ENCODE measurements at regions not wholly inside any gene's neighbourhood (a gene's known extent, or its start where the extent isn't known, plus 50 kb on each side); places are given as distances from the start of the nearest gene placed in this dataset.

DNA sequence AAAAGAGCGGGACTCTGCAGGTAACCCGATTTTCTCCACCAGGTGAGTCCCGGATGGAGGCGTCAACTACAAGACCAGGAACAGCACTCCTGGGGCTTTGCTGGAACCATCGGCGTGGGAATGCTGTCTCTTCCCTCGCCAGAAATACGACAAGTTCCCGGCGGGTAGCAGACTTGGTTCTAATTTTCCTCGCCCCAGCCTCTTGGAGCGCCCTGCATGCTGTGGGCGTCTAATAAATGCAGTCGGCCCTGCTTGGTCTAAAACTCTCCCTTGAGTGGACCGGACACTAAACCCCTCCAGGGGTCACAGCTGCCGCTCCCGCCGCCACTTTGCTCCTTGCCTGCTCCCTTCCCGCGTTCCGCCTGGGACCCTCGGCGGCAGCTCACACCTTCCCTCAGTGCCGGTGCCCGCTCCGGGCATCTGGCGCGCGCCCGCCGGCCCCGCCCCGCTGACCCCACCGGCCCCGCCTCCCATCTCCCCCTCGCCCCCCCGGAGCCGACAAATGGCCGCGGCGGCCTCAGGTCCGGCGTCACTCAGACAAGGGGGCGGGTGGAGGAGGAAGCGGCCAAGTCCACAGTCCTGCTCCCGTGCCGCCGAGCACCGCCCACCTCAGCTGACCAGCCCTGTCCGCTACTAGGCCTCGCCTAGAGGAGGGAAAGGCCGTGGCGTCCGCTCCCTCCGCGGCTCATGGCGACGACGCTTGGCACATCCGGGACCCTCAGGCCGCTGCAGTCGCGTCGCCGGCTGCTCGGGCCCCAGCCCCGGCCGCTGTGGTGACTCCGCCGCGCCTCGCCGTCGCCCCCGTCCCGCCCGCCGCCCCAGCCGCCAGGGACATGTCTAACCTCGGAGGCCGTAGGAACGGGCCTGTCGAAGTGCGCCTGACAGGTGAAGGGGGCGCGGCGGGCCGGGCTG lies 65.8 kb downstream of the KPNA2 start (continued):
- peak; percentile 96; the same call in 1 of the 2 replicates for TF ChIP-seq ZFP82 (CRISPR knock-in tag; IDR thresholded peaks at IDR 0.05; ENCODE audit: borderline replicate concordance)
- TF ChIP-seq, protein P1, sequence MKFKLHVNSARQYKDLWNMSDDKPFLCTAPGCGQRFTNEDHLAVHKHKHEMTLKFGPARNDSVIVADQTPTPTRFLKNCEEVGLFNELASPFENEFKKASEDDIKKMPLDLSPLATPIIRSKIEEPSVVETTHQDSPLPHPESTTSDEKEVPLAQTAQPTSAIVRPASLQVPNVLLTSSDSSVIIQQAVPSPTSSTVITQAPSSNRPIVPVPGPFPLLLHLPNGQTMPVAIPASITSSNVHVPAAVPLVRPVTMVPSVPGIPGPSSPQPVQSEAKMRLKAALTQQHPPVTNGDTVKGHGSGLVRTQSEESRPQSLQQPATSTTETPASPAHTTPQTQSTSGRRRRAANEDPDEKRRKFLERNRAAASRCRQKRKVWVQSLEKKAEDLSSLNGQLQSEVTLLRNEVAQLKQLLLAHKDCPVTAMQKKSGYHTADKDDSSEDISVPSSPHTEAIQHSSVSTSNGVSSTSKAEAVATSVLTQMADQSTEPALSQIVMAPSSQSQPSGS (CRISPR knock-in tag; IDR thresholded peaks at IDR 0.05), result peak; percentile 75
- peak; percentile 98 for TF ChIP-seq ZNF792 (CRISPR knock-in tag; IDR thresholded peaks at IDR 0.05)
- no peak for TF ChIP-seq U2AF1 (optimal IDR thresholded peaks at IDR 0.05; ENCODE audit: low read depth, low read length)
- no peak for TF ChIP-seq PHB2 (IDR thresholded peaks at IDR 0.05; ENCODE audit: partially characterized antibody)
- TF ChIP-seq, protein P2, sequence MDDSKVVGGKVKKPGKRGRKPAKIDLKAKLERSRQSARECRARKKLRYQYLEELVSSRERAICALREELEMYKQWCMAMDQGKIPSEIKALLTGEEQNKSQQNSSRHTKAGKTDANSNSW (CRISPR knock-in tag; IDR thresholded peaks at IDR 0.05; ENCODE audit: borderline replicate concordance), result peak; percentile 97; the same call in 1 of the 2 replicates
- TF ChIP-seq CC2D1A (CRISPR knock-in tag; IDR thresholded peaks at IDR 0.05), result no peak
- TF ChIP-seq, protein P3, sequence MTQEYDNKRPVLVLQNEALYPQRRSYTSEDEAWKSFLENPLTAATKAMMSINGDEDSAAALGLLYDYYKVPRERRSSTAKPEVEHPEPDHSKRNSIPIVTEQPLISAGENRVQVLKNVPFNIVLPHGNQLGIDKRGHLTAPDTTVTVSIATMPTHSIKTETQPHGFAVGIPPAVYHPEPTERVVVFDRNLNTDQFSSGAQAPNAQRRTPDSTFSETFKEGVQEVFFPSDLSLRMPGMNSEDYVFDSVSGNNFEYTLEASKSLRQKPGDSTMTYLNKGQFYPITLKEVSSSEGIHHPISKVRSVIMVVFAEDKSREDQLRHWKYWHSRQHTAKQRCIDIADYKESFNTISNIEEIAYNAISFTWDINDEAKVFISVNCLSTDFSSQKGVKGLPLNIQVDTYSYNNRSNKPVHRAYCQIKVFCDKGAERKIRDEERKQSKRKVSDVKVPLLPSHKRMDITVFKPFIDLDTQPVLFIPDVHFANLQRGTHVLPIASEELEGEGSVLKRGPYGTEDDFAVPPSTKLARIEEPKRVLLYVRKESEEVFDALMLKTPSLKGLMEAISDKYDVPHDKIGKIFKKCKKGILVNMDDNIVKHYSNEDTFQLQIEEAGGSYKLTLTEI (CRISPR knock-in tag; conservative IDR thresholded peaks at IDR 0.05), result no peak; the same call in 1 of the 2 replicates
- TF ChIP-seq SIX4 (CRISPR knock-in tag; IDR thresholded peaks at IDR 0.05), result peak; percentile 65
- TF ChIP-seq FOXC1 (CRISPR knock-in tag; IDR thresholded peaks at IDR 0.05; ENCODE audit: borderline replicate concordance), result peak; percentile 94
- peak; percentile 95 for TF ChIP-seq YEATS4 (CRISPR knock-in tag; IDR thresholded peaks at IDR 0.05; ENCODE audit: borderline replicate concordance)
- TF ChIP-seq, protein P4, sequence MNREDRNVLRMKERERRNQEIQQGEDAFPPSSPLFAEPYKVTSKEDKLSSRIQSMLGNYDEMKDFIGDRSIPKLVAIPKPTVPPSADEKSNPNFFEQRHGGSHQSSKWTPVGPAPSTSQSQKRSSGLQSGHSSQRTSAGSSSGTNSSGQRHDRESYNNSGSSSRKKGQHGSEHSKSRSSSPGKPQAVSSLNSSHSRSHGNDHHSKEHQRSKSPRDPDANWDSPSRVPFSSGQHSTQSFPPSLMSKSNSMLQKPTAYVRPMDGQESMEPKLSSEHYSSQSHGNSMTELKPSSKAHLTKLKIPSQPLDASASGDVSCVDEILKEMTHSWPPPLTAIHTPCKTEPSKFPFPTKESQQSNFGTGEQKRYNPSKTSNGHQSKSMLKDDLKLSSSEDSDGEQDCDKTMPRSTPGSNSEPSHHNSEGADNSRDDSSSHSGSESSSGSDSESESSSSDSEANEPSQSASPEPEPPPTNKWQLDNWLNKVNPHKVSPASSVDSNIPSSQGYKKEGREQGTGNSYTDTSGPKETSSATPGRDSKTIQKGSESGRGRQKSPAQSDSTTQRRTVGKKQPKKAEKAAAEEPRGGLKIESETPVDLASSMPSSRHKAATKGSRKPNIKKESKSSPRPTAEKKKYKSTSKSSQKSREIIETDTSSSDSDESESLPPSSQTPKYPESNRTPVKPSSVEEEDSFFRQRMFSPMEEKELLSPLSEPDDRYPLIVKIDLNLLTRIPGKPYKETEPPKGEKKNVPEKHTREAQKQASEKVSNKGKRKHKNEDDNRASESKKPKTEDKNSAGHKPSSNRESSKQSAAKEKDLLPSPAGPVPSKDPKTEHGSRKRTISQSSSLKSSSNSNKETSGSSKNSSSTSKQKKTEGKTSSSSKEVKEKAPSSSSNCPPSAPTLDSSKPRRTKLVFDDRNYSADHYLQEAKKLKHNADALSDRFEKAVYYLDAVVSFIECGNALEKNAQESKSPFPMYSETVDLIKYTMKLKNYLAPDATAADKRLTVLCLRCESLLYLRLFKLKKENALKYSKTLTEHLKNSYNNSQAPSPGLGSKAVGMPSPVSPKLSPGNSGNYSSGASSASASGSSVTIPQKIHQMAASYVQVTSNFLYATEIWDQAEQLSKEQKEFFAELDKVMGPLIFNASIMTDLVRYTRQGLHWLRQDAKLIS (CRISPR knock-in tag; IDR thresholded peaks at IDR 0.05), result no peak
- peak; percentile 78 for TF ChIP-seq SOX5 (CRISPR knock-in tag; IDR thresholded peaks at IDR 0.05; ENCODE audit: borderline replicate concordance)
- peak; percentile 67 for TF ChIP-seq NFYC (CRISPR knock-in tag; IDR thresholded peaks at IDR 0.05)
- TF ChIP-seq PITX1 (CRISPR knock-in tag; IDR thresholded peaks at IDR 0.05), result peak; percentile 79
- TF ChIP-seq, protein P5, sequence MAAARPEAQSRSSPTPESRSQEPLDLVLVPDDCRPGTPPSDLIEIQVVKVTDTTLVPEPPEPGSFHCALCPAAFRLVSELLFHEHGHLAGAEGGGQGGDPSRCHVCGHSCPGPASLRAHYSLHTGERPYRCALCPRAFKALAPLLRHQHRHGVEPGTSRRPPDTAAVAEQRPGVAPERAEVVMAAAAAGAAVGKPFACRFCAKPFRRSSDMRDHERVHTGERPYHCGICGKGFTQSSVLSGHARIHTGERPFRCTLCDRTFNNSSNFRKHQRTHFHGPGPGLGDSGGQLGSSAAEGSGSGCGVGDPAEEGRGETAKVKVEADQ (CRISPR knock-in tag; IDR thresholded peaks at IDR 0.05; ENCODE audit: borderline replicate concordance), result peak; percentile 99
- TF ChIP-seq, protein P6, sequence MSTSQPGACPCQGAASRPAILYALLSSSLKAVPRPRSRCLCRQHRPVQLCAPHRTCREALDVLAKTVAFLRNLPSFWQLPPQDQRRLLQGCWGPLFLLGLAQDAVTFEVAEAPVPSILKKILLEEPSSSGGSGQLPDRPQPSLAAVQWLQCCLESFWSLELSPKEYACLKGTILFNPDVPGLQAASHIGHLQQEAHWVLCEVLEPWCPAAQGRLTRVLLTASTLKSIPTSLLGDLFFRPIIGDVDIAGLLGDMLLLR (CRISPR knock-in tag; IDR thresholded peaks at IDR 0.05), result peak; percentile 99
- TF ChIP-seq ELF4 (CRISPR knock-in tag; IDR thresholded peaks at IDR 0.05; ENCODE audit: borderline replicate concordance), result no peak
- TF ChIP-seq TEAD2 (CRISPR knock-in tag; IDR thresholded peaks at IDR 0.05), result peak; percentile 67; the same call in 1 of the 2 replicates
- TF ChIP-seq ZNF326 (CRISPR knock-in tag; IDR thresholded peaks at IDR 0.05; ENCODE audit: borderline replicate concordance), result no peak

Data from HepG2 (cell line).